ENCODE measurements at regions not wholly inside any gene's neighbourhood (a gene's known extent, or its start where the extent isn't known, plus 50 kb on each side); places are given as distances from the start of the nearest gene placed in this dataset.

GRCh38 chr7:14040528-14040927 lies 51.1 kb upstream of the ETV1 start (continued):
- TF ChIP-seq ZNF318 (CRISPR knock-in tag; IDR thresholded peaks at IDR 0.05) (no peak), ATF1 (CRISPR knock-in tag; IDR thresholded peaks at IDR 0.05) (no peak), ZFP90 (CRISPR knock-in tag; IDR thresholded peaks at IDR 0.05; ENCODE audit: borderline replicate concordance) (no peak), ZNF414 (CRISPR knock-in tag; IDR thresholded peaks at IDR 0.05) (no peak), FOXJ3 (CRISPR knock-in tag; IDR thresholded peaks at IDR 0.05; ENCODE audit: borderline replicate concordance) (no peak)
